KBM-7 (cell line): ENCODE measurements at regions not wholly inside any gene's neighbourhood (a gene's known extent, or its start where the extent isn't known, plus 50 kb on each side); places are given as distances from the start of the nearest gene placed in this dataset.
"Not testable (repeated sequence)": the region's sequence is repeated elsewhere in the genome, so short reads cannot be mapped to it uniquely, and the experiment has no call there.

ENCODE experiments used
- DNase-seq: peaks from one replicate; pipeline ENCODE4 v3.0.0-alpha.2; 2015
- in situ Hi-C: fragments of 300-500 bp; cut with MboI; formaldehyde crosslinking; loops from 2 replicates; pipeline ENCODE4 v1.14.3; 2020; ENCODE audit warnings: low sequenced_read_pairs, low pct_unique_long_range_greater_than_20kb, mixed read lengths

- no peak for DNase-seq
- in situ Hi-C loops = no loop called here
Measured at GRCh38 chr2:45103351-45104345, 94.4 kb upstream of the SIX2 start.

- no peak for DNase-seq
- in situ Hi-C loops = no loop called here
Measured at GRCh38 chr2:45102579-45103117, 93.4 kb upstream of the SIX2 start.

DNA sequence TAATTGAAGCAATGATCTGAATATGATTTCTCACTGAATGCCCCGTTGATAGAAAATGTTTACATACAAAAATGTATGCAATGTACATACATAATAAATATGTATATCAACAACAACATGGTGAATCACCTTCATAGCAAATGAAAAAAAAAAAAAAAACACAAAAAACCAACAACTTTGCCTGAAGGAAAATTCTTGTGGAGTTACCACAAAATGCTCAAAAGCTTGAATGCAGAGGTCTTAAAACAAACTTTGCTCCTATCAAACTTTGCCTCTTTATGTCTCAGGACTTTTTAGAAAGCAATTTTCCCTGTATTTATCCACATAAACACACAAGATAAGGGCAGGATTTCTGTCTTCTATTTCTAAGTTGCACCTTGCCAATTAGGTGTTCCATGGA is 92.9 kb upstream of the SIX2 start:
- DNase-seq = no peak
- in situ Hi-C loops = no loop called here

GRCh38 chr2:45096996-45097395 is 87.7 kb upstream of the SIX2 start:
- DNase-seq = no peak
- in situ Hi-C loops = no loop called here

- in situ Hi-C loops, DNase-seq: not testable (repeated sequence)
Measured at GRCh38 chr2:45096038-45096437, 86.8 kb upstream of the SIX2 start.

- in situ Hi-C loops = no loop called here
- DNase-seq = no peak
Measured at GRCh38 chr2:45093663-45094062, 84.4 kb upstream of the SIX2 start.

DNA sequence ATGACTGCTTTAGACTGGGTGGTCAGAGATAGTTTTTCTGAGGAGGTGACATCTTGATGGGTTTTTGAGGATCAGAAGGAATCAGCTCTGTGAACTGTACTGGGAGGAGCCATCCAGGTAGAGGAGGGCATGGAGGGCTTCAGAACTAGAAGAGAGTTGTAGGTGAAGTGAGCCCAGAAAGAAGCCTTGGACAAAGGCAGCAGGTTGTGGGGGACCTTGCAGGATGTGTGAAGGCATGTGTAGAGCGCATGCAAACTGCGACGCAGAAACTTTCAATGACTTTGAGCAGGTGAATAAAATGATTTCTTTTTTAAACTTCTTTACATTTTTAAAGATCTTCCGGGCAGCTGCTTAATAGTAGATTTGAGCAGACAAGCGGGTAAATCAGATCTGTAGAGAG is 83.9 kb upstream of the SIX2 start:
- DNase-seq = no peak
- in situ Hi-C loops = no loop called here

GRCh38 chr2:45089554-45090261 is 80.5 kb upstream of the SIX2 start:
- in situ Hi-C loops = no loop called here
- DNase-seq = no peak

GRCh38 chr2:45085487-45085886 is 76.2 kb upstream of the SIX2 start:
- in situ Hi-C loops = no loop called here
- peak; percentile 56 for DNase-seq

DNA sequence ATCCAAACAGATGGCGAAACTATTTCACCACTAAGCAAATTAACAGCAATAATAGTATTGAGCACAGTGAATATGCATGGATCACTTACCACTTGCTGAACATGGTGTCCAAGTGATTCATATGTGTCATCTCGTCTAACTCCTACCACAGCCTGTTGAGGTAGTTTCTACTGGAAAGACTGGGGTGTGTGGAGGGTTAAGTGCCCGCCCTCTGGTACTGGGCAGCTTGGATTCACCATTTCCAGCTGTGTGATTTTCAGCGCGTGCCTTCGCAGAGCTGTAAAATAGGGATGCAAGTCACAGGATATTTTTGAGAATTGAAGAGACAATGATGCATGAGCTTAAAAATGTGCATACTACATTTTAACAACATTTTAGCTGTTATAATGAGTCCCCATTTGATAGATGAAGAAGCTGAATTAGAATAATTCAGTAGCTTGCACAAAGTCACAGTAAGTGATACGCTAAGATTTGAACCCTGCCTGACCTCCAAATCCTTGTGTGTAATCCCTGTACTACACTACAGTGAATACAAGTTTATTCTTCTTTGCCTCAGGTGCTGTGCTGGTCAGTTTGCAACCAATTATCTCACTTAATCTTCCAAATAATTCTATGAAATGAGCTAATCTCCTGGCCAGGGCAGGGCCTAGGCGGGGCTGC is 75.2 kb upstream of the SIX2 start:
- in situ Hi-C loops = no loop called here
- DNase-seq = no peak

DNA sequence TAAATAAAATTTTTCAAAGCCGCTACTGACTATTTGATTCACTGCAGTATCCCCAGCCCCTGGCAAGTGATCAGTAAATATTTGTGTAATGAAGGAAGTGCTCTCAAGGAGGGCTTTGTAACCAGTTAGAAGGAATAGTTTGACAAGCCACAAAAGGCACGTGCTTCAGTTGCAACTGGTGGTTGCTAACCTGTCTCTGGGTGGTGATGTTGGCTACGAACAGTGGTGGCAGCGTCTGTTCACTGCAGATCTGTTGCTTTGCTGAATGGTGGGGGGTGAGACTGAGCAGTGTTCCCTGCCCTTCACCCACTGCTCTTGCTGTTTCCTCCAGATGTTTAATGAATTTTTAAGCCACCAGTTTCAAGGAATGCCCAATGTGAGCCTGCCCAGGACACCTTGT is 73.9 kb upstream of the SIX2 start:
- peak; percentile 37 for DNase-seq
- in situ Hi-C loops = no loop called here

DNA sequence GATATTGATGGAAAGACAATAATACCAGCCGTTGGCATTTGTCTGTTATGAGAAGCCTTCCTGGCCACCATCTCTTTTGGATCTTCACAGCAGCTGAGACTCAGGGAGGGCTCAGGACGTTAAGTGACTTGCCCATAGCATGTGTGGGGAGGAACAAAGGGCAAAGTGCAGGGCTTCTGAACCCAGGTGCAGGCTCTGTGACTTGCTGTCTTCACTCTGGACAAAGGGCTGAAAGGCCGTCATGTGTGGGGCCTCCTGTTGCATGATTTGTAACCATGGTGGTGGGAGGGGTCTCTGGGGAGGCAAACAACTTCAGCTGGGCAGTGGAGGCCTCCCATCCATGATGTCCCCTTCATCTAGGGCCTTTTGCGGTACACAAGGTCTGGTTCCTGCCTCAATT is 65.5 kb upstream of the SIX2 start:
- no peak for DNase-seq
- in situ Hi-C loops = no loop called here

DNA sequence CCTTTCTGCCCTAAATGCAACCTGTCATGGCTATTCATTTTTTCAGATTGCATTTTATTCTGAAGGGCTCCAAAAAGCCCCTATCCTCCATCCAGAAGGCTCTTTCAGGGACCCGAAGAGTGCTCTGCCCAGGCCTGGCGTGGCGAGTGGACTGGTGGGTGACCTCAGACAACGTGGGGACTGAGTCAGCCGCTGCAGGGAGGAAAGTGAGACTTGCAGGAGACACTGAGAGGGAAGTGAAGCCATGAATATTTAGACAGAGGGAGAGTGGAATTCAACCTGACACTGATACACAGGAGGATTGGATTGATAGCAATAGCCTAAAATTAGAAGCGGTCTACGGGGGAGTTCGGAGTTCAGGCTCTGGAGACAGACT is 63.6 kb upstream of the SIX2 start:
- no peak for DNase-seq
- in situ Hi-C loops = no loop called here

DNA sequence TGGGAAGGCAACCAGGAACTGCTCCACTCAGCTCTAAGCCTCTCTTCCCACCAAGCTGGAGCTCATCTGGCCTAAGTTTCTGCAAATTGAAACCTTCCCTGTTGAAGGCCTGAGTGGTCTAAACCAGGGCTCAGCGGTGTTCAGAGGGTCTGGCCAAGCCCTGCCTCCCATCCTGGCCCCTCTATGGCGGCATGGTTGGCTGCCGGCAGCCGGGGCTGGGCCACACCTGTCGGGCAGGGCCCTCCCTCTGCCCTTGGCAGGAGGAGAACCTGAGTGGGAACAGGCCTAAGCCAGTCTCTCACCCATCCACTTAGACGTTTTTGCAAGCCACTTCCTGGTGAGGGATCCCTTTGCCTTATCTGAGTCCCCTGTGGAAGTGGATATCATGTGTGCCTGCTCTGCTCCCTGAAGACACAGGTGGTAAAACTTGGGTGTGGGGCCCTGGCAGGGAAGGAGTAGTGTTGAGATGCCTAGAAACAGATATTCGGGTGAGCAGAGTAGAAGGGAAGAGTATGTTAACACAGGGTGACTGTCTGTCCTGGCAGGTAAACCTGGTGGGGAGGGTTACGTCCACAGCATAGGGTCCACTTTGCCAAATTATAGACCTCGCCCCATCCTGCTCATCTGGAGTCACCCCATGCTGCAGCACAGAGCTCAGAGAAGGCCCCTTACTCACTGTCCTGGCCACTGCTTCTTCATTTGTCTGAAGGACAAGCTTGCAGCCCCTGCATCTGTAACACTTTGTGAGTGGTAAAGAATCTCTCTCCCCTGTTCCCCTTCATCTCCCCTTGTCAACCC is 63.0 kb upstream of the SIX2 start:
- no peak for DNase-seq
- in situ Hi-C loops = no loop called here

GRCh38 chr2:45070113-45070652 is 60.9 kb upstream of the SIX2 start:
- no peak for DNase-seq
- in situ Hi-C loops = no loop called here

DNA sequence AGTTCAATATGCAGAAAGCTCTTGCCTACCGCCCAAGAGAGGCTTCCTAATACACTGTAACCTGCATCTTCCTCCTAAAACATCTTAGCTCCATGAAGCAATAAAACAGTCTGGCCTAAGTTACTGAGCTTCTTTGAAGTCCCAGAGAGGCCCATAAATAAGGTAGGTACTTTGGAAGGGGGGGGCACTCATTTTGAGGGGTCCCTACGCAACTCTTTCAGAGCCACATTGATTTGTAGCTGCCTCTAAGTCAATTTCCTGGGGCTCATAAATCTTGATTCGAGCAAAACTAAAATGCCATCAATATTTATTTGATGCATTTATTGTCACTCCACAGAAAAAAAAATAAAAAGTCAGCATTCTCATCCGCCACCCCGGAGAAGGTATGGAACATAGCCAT is 60.4 kb upstream of the SIX2 start:
- in situ Hi-C loops = no loop called here

DNA sequence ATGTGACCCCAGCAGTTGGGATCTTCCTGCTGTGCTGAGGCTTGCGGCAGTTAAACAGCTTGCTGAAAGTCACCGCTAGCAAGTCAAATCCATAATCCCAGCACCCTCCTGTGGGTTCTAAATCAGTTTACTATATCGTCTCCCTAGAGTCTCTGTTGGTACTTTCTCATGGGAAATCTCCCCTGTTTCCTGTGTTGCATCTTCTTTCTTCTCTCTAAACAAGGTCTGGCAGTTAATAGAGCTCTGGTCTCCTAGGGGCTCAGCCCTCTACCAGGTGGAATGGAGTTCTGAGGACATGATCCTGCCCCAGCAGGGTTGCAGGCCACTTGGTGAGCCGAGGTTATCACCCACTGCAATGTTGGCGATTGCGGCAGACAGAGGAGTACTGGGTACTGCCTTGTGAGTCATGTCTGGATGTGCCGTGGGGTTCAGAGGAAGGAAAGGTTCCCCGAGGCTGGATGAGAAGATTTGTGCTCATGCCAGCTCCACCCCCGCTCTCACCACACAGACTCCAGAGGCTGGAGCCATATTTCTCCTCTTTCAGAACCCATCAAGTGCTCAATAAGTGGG is 59.4 kb upstream of the SIX2 start:
- DNase-seq = no peak
- in situ Hi-C loops = no loop called here

More for the DNA sequence above, 60.4 kb upstream of the SIX2 start:
- DNase-seq = no peak

GRCh38 chr2:45067859-45068570 is 58.8 kb upstream of the SIX2 start:
- in situ Hi-C loops = no loop called here

More at GRCh38 chr2:45067859-45068570, 58.8 kb upstream of the SIX2 start:
- no peak for DNase-seq
